ENCODE measurements at regions not wholly inside any gene's neighbourhood (a gene's known extent, or its start where the extent isn't known, plus 50 kb on each side); places are given as distances from the start of the nearest gene placed in this dataset.

DNA sequence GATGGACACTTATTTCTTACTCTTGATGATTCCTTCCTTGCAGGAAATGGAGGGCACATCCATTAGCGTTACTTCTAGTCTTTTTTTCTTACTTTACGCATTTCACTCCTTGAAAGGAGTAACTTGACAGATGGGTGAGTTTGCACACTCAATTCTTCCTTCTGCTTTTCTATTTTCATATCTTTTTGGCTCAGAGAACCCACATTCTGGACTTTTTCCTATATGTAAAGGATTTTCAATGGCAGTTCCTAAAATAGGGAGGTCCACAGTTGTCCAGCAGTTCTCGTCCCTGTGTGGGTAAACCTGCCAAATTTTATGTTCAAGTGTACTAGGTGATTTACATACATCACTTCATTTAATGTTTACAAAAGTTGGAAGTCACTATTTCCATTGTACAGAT is 440.0 kb upstream of the KIRREL3 start:
- ChIA-PET POLR2A (no interaction called here), CTCF (no interaction called here)
- Mint-ChIP-seq H3K27me3 (peaks cover 2% of the 10 kb centered on the region), H3K9me3 (no peaks in the 10 kb centered on the region), H3K27ac (no peak overlapping the region), H3K36me3 (ENCODE audit: low read depth) (no peaks in the 10 kb centered on the region), H3K4me3 (no peak overlapping the region), H3K4me1 (ENCODE audit: low read depth) (no peaks in the 10 kb centered on the region)
- TF ChIP-seq, protein P1, sequence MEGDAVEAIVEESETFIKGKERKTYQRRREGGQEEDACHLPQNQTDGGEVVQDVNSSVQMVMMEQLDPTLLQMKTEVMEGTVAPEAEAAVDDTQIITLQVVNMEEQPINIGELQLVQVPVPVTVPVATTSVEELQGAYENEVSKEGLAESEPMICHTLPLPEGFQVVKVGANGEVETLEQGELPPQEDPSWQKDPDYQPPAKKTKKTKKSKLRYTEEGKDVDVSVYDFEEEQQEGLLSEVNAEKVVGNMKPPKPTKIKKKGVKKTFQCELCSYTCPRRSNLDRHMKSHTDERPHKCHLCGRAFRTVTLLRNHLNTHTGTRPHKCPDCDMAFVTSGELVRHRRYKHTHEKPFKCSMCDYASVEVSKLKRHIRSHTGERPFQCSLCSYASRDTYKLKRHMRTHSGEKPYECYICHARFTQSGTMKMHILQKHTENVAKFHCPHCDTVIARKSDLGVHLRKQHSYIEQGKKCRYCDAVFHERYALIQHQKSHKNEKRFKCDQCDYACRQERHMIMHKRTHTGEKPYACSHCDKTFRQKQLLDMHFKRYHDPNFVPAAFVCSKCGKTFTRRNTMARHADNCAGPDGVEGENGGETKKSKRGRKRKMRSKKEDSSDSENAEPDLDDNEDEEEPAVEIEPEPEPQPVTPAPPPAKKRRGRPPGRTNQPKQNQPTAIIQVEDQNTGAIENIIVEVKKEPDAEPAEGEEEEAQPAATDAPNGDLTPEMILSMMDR (IDR thresholded peaks at IDR 0.05): no peak
- ATAC-seq: no peak
- no peak for DNase-seq
- intact Hi-C loops (cut with micrococcal nuclease): no loop called here

DNA sequence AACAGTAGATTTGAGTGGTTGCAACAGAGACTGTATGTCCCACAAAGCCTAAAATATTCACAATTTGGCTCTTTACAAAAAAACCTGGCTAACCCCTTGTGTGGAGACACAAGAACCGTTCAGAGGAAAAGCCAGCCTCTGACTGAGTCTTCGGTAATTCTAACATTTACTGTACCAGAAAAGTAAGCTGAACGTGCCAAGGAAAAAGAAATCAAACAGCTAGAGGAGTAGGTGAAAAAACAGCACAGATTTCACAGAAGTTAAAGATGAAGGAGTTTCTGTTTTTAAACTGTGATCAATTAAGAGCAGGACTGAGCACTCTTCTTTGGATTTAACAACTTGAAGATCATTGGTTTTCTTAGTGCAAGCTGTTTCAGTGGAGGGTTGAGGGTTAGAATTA is 424.7 kb upstream of the KIRREL3 start:
- peaks cover 2% of the 10 kb centered on the region for H3K27me3 Mint-ChIP-seq
- H3K4me3 Mint-ChIP-seq: no peak overlapping the region
- ATAC-seq (no peak), DNase-seq (no peak)
- intact Hi-C loops (cut with micrococcal nuclease): no loop called here
- no peak overlapping the region for H3K27ac Mint-ChIP-seq
- H3K36me3 Mint-ChIP-seq (ENCODE audit: low read depth): no peaks in the 10 kb centered on the region
- no peaks in the 10 kb centered on the region for H3K9me3 Mint-ChIP-seq
- TF ChIP-seq, protein P1 (IDR thresholded peaks at IDR 0.05): no peak
- POLR2A ChIA-PET: no interaction called here
- CTCF ChIA-PET: no interaction called here
- no peaks in the 10 kb centered on the region for H3K4me1 Mint-ChIP-seq (ENCODE audit: low read depth)

DNA sequence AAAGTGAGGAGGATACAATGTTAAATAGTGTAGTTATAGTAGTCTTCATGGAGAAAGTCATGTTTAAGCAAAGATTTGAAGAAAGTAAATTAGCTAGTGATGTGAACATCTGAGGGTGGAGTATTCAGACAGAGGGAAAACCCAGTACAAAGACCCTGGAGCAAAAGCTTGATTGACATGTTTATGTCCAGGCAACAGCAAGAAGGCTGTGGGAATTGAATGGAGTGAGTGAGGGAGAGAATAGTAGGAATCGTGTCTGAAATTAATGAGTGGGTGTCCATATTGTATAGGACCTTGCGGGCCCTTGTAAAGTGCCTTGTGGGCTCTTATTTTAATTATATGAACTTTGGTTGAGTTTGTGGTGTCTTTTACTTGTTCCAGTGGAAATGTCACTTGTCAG is 424.1 kb upstream of the KIRREL3 start:
- Mint-ChIP-seq H3K27ac (no peak overlapping the region), H3K9me3 (no peaks in the 10 kb centered on the region), H3K4me1 (ENCODE audit: low read depth) (no peaks in the 10 kb centered on the region), H3K27me3 (peaks cover 2% of the 10 kb centered on the region), H3K4me3 (no peak overlapping the region), H3K36me3 (ENCODE audit: low read depth) (no peaks in the 10 kb centered on the region)
- DNase-seq (no peak), ATAC-seq (no peak)
- TF ChIP-seq, protein P1 (IDR thresholded peaks at IDR 0.05): no peak
- CTCF ChIA-PET: no interaction called here
- intact Hi-C loops (cut with micrococcal nuclease): no loop called here
- POLR2A ChIA-PET: no interaction called here

DNA sequence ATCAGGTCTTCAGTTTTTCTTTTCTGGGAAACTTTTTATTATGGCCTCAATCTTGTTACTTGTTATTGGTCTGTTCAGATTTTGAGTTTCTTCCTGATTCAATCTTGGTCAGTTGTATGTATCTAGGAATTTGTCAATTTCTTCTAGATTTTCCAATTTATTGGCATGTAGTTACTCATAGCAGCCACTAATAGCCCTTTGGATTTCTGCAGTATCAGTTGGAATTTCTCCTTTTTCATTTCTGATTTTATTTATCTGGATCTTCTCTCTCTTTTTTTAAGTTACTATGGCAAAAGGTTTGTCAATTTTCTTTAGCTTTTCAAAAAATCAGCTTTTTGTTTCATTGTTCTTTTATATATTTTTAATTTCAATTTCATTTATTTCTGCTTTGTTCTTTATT is 419.6 kb upstream of the KIRREL3 start:
- Mint-ChIP-seq H3K36me3 (ENCODE audit: low read depth) (no peaks in the 10 kb centered on the region), H3K27ac (no peak overlapping the region), H3K4me1 (ENCODE audit: low read depth) (no peaks in the 10 kb centered on the region), H3K9me3 (no peaks in the 10 kb centered on the region), H3K4me3 (no peak overlapping the region), H3K27me3 (peaks cover 2% of the 10 kb centered on the region)
- TF ChIP-seq, protein P1 (IDR thresholded peaks at IDR 0.05): no peak
- POLR2A ChIA-PET: no interaction called here
- CTCF ChIA-PET: no interaction called here
- ATAC-seq: no peak
- intact Hi-C loops (cut with micrococcal nuclease): no loop called here
- DNase-seq: no peak

DNA sequence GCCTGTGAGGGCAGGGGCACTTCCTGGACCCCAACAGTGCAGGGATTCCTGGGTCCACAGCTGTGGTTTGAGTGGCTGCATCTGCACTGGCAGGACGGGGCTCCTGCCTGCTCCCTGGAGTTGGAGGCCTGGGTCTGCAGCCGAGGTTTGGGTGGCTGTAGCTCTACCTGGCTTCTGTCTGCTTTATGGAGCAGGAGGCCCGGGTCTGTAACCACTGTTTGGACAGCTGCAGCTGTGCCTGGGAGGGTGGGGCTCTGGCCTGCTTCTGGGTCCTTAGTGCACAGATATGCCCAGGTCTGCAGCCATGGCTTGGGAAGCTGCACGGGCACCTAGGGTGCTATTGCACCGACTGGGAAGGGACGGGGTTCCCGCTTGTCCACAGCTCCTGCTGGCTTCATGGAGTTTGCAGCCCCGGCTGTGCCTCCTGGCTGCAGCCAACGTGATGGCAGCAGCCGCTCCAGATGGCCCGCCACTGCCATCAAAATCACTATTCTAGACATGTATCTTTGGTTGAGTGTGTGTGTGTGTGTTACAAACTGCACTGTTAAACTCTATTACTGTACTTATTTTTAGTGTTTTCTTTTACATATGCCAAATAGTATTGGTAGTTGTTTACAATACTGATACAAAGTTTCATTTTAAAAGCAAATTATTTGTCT is 412.3 kb upstream of the KIRREL3 start:
- H3K36me3 Mint-ChIP-seq (ENCODE audit: low read depth): no peaks in the 10 kb centered on the region
- no peak overlapping the region for H3K4me3 Mint-ChIP-seq
- H3K27ac Mint-ChIP-seq: no peak overlapping the region
- no peak for ATAC-seq
- TF ChIP-seq, protein P1 (IDR thresholded peaks at IDR 0.05): no peak
- ChIA-PET CTCF (no interaction called here), POLR2A (no interaction called here)
- no peaks in the 10 kb centered on the region for H3K27me3 Mint-ChIP-seq
- intact Hi-C loops (cut with micrococcal nuclease): no loop called here
- DNase-seq: no peak
- peaks cover 5% of the 10 kb centered on the region for H3K9me3 Mint-ChIP-seq
- no peaks in the 10 kb centered on the region for H3K4me1 Mint-ChIP-seq (ENCODE audit: low read depth)
